Hypothalamus (tissue), 51 donors: ENCODE measurements at regions not wholly inside any gene's neighbourhood (a gene's known extent, or its start where the extent isn't known, plus 50 kb on each side); places are given as distances from the start of the nearest gene placed in this dataset.

ENCODE experiments used
- DNase-seq, 51 donors: peaks; one replicate each; lab custom pipeline; 2025; lab: John Stamatoyannopoulos, UW

GRCh38 chr9:788777-789176, 52.7 kb upstream of the DMRT1 start:
- DNase-seq, result no peak
